ENCODE measurements at regions not wholly inside any gene's neighbourhood (a gene's known extent, or its start where the extent isn't known, plus 50 kb on each side); places are given as distances from the start of the nearest gene placed in this dataset.

- H3K27me3 ChIP-seq (ENCODE audit: control insufficient read depth, insufficient read depth, low read length): no peaks in the 10 kb centered on the region
- no peak for TF ChIP-seq CTCF (IDR thresholded peaks at IDR 0.05; ENCODE audit: insufficient read depth, low read depth, low read length)
- H3K36me3 ChIP-seq (ENCODE audit: control insufficient read depth, insufficient read depth, low read length): no peaks in the 10 kb centered on the region
- ChIA-PET POLR2A (no interaction called here), CTCF (interaction anchor here (1.0 kb wide), 1 partner anchor 9 kb away, joined by 3 read pairs; no protein-coding TSS in a partner anchor)
- no peak overlapping the region for H3K4me3 ChIP-seq (ENCODE audit: low read depth, low read length)
- DNase-seq (ENCODE audit: low read depth): no peak
These were observed 253.3 kb downstream of the MREG start for GRCh38 chr2:215760091-215760490.

- no peaks in the 10 kb centered on the region for H3K36me3 ChIP-seq (ENCODE audit: control insufficient read depth, insufficient read depth, low read length)
- DNase-seq (ENCODE audit: low read depth): no peak
- ChIA-PET POLR2A (no interaction called here), CTCF (no interaction called here)
- no peak for TF ChIP-seq CTCF (IDR thresholded peaks at IDR 0.05; ENCODE audit: insufficient read depth, low read depth, low read length)
- no peak overlapping the region for H3K4me3 ChIP-seq (ENCODE audit: low read depth, low read length)
- no peaks in the 10 kb centered on the region for H3K27me3 ChIP-seq (ENCODE audit: control insufficient read depth, insufficient read depth, low read length)
These were observed 254.7 kb downstream of the MREG start for GRCh38 chr2:215758691-215759090.

- CTCF ChIA-PET: no interaction called here
- TF ChIP-seq CTCF (IDR thresholded peaks at IDR 0.05; ENCODE audit: insufficient read depth, low read depth, low read length): no peak
- H3K4me3 ChIP-seq (ENCODE audit: low read depth, low read length): no peak overlapping the region
- no peaks in the 10 kb centered on the region for H3K36me3 ChIP-seq (ENCODE audit: control insufficient read depth, insufficient read depth, low read length)
- no peak for DNase-seq (ENCODE audit: low read depth)
- no peaks in the 10 kb centered on the region for H3K27me3 ChIP-seq (ENCODE audit: control insufficient read depth, insufficient read depth, low read length)
- POLR2A ChIA-PET: no interaction called here
These were observed 257.0 kb downstream of the MREG start for GRCh38 chr2:215756346-215756730.

GRCh38 chr2:215755641-215756345 lies 257.6 kb downstream of the MREG start:
- H3K27me3 ChIP-seq (ENCODE audit: control insufficient read depth, insufficient read depth, low read length): no peaks in the 10 kb centered on the region
- no peaks in the 10 kb centered on the region for H3K36me3 ChIP-seq (ENCODE audit: control insufficient read depth, insufficient read depth, low read length)
- ChIA-PET POLR2A (no interaction called here), CTCF (interaction anchor here (1.3 kb wide), 1 partner anchor 12 kb away, joined by 4 read pairs; no protein-coding TSS in a partner anchor)
- DNase-seq (ENCODE audit: low read depth): no peak
- TF ChIP-seq CTCF (IDR thresholded peaks at IDR 0.05; ENCODE audit: insufficient read depth, low read depth, low read length): no peak
- no peak overlapping the region for H3K4me3 ChIP-seq (ENCODE audit: low read depth, low read length)

- ChIA-PET CTCF (interaction anchor here (1.3 kb wide), 1 partner anchor 10 kb away, joined by 4 read pairs; no protein-coding TSS in a partner anchor), POLR2A (no interaction called here)
- no peaks in the 10 kb centered on the region for H3K27me3 ChIP-seq (ENCODE audit: control insufficient read depth, insufficient read depth, low read length)
- H3K36me3 ChIP-seq (ENCODE audit: control insufficient read depth, insufficient read depth, low read length): no peaks in the 10 kb centered on the region
- DNase-seq (ENCODE audit: low read depth): no peak
- no peak for TF ChIP-seq CTCF (IDR thresholded peaks at IDR 0.05; ENCODE audit: insufficient read depth, low read depth, low read length)
- H3K4me3 ChIP-seq (ENCODE audit: low read depth, low read length): no peak overlapping the region
These were observed 258.8 kb downstream of the MREG start for GRCh38 chr2:215754546-215754945.

All from BJ (cell line).